HG03460 (cell line): ENCODE measurements at regions not wholly inside any gene's neighbourhood (a gene's known extent, or its start where the extent isn't known, plus 50 kb on each side); places are given as distances from the start of the nearest gene placed in this dataset.

Experiments
- ATAC-seq: cut with Tn5 transposase; IDR thresholded peaks from one replicate; pipeline ENCODE4 v1.9.1; 2021; ENCODE audit not compliant: unreplicated experiment

DNA sequence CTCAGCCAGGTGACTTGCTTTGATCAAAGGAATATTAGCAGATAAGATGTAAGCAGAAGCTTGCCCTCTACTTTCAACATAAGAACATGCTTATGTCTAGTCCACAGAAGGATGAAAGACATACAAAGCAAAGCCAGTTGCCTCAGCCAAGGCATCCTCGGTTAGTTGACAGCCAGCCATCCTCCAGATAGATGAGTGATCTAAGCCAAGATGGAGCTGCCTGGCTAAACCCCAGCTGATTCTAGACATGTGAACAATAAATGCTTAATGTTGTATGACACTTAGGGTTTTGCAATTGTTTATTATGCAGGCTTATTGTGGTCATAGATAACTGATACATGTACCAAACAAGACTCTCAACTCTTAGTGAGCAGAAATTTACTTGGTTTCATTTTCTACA is 157.6 kb upstream of the TMTC2 start:
- ATAC-seq: no peak

- ATAC-seq: no peak
These were observed 156.8 kb upstream of the TMTC2 start for GRCh38 chr12:82529954-82530353.

- no peak for ATAC-seq
These were observed 156.3 kb upstream of the TMTC2 start for GRCh38 chr12:82530394-82530793.

DNA sequence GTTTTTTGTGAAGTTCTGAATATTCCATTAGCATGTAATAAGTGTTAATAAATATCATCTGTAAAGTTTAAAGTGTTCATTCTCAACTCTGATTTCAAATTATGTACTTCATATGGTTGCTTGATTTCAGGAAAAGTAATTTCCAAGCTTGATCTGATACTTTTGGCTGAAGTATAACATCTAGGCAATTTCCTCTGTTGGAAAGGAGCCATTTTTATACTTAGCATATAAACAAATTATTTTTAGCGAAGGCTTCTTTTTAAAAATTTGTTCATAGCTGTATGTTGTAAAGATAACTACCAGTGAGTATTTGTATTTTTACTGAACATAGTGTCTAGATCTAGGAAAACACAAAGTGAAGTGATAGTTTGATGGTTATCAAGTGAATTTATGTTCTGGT is 153.4 kb upstream of the TMTC2 start:
- no peak for ATAC-seq

DNA sequence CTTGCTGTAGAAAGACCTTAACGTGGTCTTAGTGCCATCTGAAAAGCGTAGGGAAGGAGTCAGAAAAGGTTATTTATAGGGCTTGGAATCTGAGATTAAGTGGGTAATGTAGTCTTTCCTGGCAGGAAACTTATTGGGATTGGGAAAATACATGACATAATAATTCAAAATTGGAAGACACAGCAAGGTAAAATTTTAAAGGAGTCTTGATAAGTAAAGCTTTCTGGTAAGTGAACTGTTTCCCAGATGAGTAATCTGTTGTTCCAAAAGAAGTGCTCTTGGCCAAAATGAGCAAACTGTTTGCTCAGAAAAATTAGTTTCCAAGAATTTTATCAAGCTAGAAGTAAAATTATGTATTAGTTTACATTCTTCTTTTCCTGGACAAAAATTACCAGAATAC is 149.3 kb upstream of the TMTC2 start:
- ATAC-seq: no peak

DNA sequence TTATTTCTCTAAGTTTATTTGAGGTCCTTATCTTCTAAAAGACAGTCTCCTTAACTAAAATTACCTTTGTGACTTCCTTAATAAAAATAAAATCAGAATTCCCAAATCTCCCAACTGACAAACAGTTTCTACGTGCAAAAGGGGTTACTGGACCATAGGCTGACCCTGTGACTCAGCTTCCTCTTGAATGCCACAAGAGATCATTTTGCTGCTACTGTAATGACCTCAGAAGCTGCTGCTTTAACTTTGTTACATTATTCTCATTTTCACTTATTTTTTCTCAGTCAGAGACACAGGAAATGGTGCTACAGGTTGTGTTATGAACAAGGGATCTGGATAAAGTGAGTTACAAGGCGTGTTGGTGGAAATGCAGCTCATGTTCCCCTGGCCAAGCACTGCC is 132.2 kb upstream of the TMTC2 start:
- peak; percentile 88 for ATAC-seq

- ATAC-seq: no peak
These were observed 131.0 kb upstream of the TMTC2 start for GRCh38 chr12:82555699-82556098.

- ATAC-seq: no peak
These were observed 120.7 kb upstream of the TMTC2 start for GRCh38 chr12:82565966-82566365.

GRCh38 chr12:82567688-82568087 is 119.0 kb upstream of the TMTC2 start:
- ATAC-seq: no peak

DNA sequence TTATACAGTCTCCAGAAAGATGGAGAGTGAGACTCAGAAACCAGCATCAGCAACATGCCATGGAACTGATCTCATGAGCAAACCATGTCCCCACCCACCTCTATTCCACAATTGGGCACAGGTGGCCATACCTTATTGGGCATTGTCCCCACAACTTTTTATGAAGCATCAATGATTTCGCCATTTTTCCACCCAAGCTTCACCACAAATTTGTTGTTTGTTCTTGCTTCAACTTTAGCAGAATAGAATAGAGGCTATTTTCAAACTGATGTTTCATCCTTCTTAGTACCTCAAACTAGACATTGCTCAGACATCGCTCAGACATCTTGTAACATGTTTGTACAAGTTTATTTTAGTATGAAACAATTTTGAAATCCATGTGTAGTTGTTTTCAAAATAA is 112.5 kb upstream of the TMTC2 start:
- ATAC-seq: no peak

DNA sequence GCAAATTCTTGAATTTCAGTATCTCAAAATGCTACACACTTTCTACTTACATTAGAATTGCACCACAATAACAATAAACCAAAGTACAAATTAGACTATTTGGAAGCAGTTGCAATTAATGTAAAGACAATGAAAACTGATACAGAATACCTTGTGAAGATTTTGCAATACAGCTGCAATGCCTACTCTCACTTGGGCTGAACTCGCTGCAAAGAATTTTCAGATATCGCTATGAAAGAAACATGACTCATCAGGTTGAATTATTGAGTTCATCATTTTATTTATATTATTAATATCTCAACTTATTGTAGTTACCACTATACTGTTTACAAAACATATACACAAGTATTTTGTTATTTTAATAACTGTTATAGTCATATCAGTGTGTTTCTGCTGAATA is 108.0 kb upstream of the TMTC2 start:
- no peak for ATAC-seq

GRCh38 chr12:82583756-82584155 is 103.0 kb upstream of the TMTC2 start:
- ATAC-seq: no peak

GRCh38 chr12:82593143-82593542 is 93.6 kb upstream of the TMTC2 start:
- peak; percentile 42 for ATAC-seq

- ATAC-seq: peak; percentile 96
These were observed 92.8 kb upstream of the TMTC2 start for GRCh38 chr12:82593901-82594396.

GRCh38 chr12:82595941-82596340 is 90.8 kb upstream of the TMTC2 start:
- ATAC-seq: no peak

DNA sequence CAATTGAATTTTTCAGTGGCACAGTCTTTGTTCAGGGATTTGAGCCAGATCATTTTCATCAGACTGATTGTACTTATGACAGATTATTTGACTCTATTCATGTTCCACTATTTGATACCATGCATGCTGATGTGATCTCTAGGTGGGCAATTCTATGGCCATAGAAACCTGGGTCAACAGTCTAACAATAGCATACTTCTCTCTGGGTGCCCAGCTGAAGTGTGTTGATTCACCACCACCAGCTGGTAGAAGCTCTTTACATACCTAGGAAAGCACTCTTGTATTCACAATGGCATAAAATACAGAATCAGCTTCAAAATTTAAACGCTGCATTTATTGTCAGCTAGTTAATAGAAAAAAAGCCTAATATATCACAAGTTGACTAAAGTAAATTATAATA is 90.2 kb upstream of the TMTC2 start:
- no peak for ATAC-seq

DNA sequence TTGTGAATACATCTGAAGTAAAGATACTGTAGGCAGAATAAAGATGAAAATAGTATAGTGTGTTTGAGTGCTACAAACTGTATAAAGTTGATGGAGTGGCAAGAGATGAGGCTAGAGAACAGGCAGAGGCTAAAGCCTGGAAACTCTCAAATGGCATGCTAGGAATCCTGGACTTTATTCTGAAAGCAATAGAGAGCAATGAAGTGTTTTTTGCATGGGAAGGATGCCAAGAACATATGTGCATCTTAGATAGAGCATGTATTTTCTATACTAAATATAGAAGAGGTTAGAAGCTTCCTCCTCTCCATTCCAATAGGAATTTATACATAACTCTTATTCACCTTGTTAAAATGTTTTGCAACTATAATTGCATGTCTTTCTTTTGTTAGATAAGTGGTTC is 86.3 kb upstream of the TMTC2 start:
- ATAC-seq: no peak

- peak; percentile 51 for ATAC-seq
These were observed 83.1 kb upstream of the TMTC2 start for GRCh38 chr12:82603647-82604046.

DNA sequence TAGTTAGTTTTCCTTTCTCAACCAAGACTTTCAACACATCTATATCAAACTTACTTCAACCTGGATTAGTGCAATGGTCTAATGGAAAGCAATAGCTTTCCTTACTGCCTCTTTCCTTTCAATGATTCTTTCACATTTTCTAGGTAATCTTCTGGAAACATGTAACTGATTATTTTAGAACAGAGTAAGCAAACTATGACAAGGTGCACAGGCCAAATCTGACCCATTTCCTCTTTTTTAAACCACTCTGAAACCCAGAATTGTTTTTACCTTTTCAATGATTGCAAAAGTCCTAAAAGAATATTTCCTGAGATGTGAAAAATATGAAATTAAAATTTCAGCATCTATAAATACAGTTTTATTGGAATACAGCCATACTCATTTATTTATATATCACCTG is 81.6 kb upstream of the TMTC2 start:
- peak; percentile 70 for ATAC-seq

DNA sequence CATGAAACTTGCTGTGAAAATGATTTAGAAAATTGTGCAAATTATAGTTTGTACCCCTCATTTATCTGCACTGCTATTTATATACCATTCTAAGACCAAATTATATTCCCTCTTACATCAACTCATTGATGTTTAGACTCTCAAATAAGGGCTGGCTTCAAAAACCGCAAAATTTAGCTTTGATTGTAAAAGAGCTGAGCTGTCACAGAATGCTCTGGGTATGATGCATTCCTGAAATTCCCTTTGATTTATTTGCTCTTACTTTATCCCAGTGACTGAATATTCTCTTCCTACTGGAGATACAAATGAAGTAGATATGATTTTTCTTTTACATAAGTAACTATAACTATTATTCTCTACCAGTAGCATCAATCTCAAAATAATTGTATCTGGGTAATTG is 78.0 kb upstream of the TMTC2 start:
- ATAC-seq: no peak

GRCh38 chr12:82609234-82609914 is 77.3 kb upstream of the TMTC2 start:
- ATAC-seq: no peak

GRCh38 chr12:82619644-82620043 is 67.1 kb upstream of the TMTC2 start:
- ATAC-seq: no peak

- ATAC-seq: no peak
These were observed 65.8 kb upstream of the TMTC2 start for GRCh38 chr12:82620917-82621316.
